OCI-LY7 (cell line): ENCODE measurements at regions not wholly inside any gene's neighbourhood (a gene's known extent, or its start where the extent isn't known, plus 50 kb on each side); places are given as distances from the start of the nearest gene placed in this dataset.

Experiments
- BruUV-seq: library from RNA; stranded (reverse); fragments of 400-500 nt; replicated peaks from 2 replicates; lab custom pipeline; 2021; lab: Mats Ljungman, UMichigan
- CTCF ChIA-PET: fragments of 300-600 bp; sonication (Branson Sonifier 250); formaldehyde crosslinking; loops from one replicate; lab custom pipeline; 2022; ENCODE audit warnings: antibody characterized with exemption; ENCODE audit not compliant: unreplicated experiment; lab: Charles Lee
- POLR2A ChIA-PET: fragments of 300-600 bp; sonication (Branson Sonifier 250); formaldehyde crosslinking; loops from one replicate; lab custom pipeline; 2022; ENCODE audit warnings: antibody characterized with exemption; lab: Charles Lee
- DNase-seq: peaks from one replicate; pipeline ENCODE4 v3.0.0-alpha.2; 2015; ENCODE audit warnings: low spot score
- H2AFZ ChIP-seq: fragments of 200-600 bp; sonication (generic), shearing (Covaris generic); 2 replicates; pipeline ENCODE4 v1.6.1; 2014; ENCODE audit warnings: mild to moderate bottlenecking, antibody characterized with exemption, low read length, moderate library complexity
- H3K27ac ChIP-seq: fragments of 200-600 bp; sonication (generic); 2 replicates; pipeline ENCODE4 v1.5.1; 2014; ENCODE audit warnings: mixed run types, low read depth, mild to moderate bottlenecking, moderate library complexity, low read length, inconsistent platforms; ENCODE audit not compliant: poor library complexity, severe bottlenecking
- H3K36me3 ChIP-seq: fragments of 200-600 bp; sonication (generic); 2 replicates; pipeline ENCODE4 v1.6.1; 2014; ENCODE audit warnings: mild to moderate bottlenecking, antibody characterized with exemption, low read length, moderate library complexity, mixed read lengths; ENCODE audit not compliant: insufficient read depth
- H3K4me1 ChIP-seq: fragments of 200-600 bp; sonication (generic); 2 replicates; pipeline ENCODE4 v1.5.1; 2014; ENCODE audit warnings: mild to moderate bottlenecking, low read length; ENCODE audit not compliant: insufficient read depth, poor library complexity, severe bottlenecking
- H3K4me2 ChIP-seq: fragments of 200-600 bp; sonication (generic); 2 replicates; pipeline ENCODE4 v1.6.1; 2014; ENCODE audit warnings: mild to moderate bottlenecking, low read length
- H3K4me3 ChIP-seq: fragments of 200-600 bp; sonication (generic); 2 replicates; pipeline ENCODE4 v1.5.1; 2014; ENCODE audit warnings: mild to moderate bottlenecking, low read depth, low read length; ENCODE audit not compliant: poor library complexity, severe bottlenecking
- H3K79me2 ChIP-seq: fragments of 200-600 bp; sonication (generic); 2 replicates; pipeline ENCODE4 v1.6.1; 2016; ENCODE audit warnings: low read depth, mild to moderate bottlenecking, low read length, moderate library complexity, mixed read lengths; ENCODE audit not compliant: insufficient read depth
- H3K9me2 ChIP-seq: fragments of 200-600 bp; sonication (generic); 2 replicates; pipeline ENCODE4 v1.6.1; 2016; ENCODE audit warnings: mild to moderate bottlenecking, low read length, mixed read lengths; ENCODE audit not compliant: insufficient read depth
- H3K9me3 ChIP-seq: fragments of 200-600 bp; sonication (generic); 2 replicates; pipeline ENCODE4 v1.6.1; 2014; ENCODE audit warnings: mild to moderate bottlenecking, mixed run types, low read length, mixed read lengths
- H4K20me1 ChIP-seq: fragments of 200-600 bp; sonication (generic); 2 replicates; pipeline ENCODE4 v1.6.1; 2014; ENCODE audit warnings: mild to moderate bottlenecking, antibody characterized with exemption, low read length, moderate library complexity, mixed read lengths; ENCODE audit not compliant: insufficient read depth
- EZH2phosphoT487 ChIP-seq: fragments of 200-600 bp; sonication (generic); IDR thresholded peaks from 2 replicates; pipeline ENCODE4 v1.6.1; 2018; ENCODE audit warnings: low read depth, borderline replicate concordance, mild to moderate bottlenecking, mixed run types, antibody characterized with exemption, low read length, moderate library complexity, mixed read lengths
- intact Hi-C: fragments of 100-400 bp; cut with micrococcal nuclease; formaldehyde crosslinking; loops from one replicate; pipeline ENCODE4 v1.10.0; 2022; ENCODE audit not compliant: unreplicated experiment
- TF ChIP-seq, protein P1 (sequence below): fragments of 200-600 bp; sonication (generic); conservative IDR thresholded peaks from 2 replicates; pipeline ENCODE4 v1.5.1; 2014; ENCODE audit warnings: mild to moderate bottlenecking, antibody characterized with exemption, low read length, moderate library complexity, mixed read lengths

DNA sequence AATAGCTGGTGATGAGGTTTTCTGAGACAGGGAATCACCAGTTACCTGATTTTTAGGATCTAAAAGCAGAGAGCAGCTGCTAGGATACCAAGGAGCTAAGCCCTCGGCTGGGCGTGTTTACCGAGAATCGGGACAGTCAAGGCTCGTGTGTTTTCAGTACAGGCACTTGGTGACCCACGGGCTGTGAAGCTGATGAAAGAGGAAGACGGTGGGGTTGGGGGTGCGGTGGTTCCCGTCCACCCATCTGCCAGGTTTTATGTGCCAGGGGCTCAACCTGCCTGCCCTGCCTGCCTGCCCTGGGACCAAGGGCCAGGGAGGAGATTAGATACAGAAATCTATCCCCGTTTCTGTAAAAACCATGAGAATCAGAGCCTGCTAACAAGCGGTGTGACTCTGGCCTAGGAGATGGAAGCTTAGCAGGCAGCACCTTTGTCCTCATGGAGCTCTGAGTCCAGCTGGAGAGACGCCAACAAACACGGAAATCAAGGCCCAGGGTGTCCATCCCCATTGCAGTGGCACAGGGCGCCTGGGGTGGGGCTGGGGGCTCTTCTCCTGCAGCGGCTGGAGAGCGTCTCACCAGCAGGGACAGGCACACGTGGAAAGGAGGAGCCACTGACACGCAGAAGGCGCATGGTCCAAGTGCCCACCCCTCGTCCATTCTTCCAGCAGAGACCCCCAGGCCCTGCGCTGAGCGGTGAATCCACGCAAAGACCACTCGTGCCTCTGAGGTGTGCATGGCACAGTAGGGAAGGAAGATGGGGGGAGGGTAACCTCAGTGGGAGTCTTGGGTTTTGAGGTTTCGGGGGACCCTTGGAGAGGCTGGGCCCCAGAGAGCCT is 265.0 kb upstream of the TCERG1L start:
- POLR2A ChIA-PET = interaction anchor here (0.7 kb wide), 1 partner anchor 342 kb away, joined by 3 read pairs; no protein-coding TSS in a partner anchor
- no TSS peak for BruUV-seq

DNA sequence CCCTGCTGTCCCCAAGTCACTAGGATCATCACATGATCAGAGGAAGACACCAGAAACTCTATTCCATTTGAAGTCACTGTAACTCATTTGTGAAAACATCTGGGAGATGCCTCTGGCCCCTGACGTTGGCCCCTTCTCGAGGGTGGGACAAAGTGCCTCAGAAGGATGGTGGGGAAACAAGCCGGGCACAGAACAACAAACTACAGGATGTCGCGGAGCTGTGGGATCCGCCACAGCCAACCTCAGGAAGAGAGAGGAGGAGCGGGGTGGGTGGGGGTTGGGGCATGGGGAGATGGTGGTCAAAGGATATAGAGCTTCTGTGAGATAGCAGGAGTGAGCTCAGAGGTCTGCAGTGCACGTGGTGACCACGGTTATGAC is 265.6 kb upstream of the TCERG1L start:
- no peak for DNase-seq
- Histone ChIP-seq H3K36me3 (no peaks in the 10 kb centered on the region), H3K9me2 (no peaks in the 10 kb centered on the region), H4K20me1 (no peaks in the 10 kb centered on the region), H3K27ac (no peak overlapping the region), H2AFZ (no peak overlapping the region), H3K79me2 (no peaks in the 10 kb centered on the region), H3K4me1 (no peaks in the 10 kb centered on the region), H3K4me3 (no peak overlapping the region), H3K9me3 (no peaks in the 10 kb centered on the region), H3K4me2 (no peak overlapping the region)
- intact Hi-C loops = no loop called here
- ChIA-PET CTCF (no interaction called here), POLR2A (interaction anchor here (0.7 kb wide), 1 partner anchor 343 kb away, joined by 3 read pairs; no protein-coding TSS in a partner anchor)
- no TSS peak for BruUV-seq
- TF ChIP-seq, protein P1, sequence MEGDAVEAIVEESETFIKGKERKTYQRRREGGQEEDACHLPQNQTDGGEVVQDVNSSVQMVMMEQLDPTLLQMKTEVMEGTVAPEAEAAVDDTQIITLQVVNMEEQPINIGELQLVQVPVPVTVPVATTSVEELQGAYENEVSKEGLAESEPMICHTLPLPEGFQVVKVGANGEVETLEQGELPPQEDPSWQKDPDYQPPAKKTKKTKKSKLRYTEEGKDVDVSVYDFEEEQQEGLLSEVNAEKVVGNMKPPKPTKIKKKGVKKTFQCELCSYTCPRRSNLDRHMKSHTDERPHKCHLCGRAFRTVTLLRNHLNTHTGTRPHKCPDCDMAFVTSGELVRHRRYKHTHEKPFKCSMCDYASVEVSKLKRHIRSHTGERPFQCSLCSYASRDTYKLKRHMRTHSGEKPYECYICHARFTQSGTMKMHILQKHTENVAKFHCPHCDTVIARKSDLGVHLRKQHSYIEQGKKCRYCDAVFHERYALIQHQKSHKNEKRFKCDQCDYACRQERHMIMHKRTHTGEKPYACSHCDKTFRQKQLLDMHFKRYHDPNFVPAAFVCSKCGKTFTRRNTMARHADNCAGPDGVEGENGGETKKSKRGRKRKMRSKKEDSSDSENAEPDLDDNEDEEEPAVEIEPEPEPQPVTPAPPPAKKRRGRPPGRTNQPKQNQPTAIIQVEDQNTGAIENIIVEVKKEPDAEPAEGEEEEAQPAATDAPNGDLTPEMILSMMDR = no peak
- no peak for TF ChIP-seq EZH2phosphoT487

More for the DNA sequence above, 265.0 kb upstream of the TCERG1L start:
- no peak overlapping the region for H3K27ac ChIP-seq
- TF ChIP-seq EZH2phosphoT487 = no peak
- TF ChIP-seq, protein P1 = no peak
- no peak overlapping the region for H3K4me3 ChIP-seq
- DNase-seq = no peak
- H3K36me3 ChIP-seq = no peaks in the 10 kb centered on the region
- CTCF ChIA-PET = no interaction called here
- H3K79me2 ChIP-seq = no peaks in the 10 kb centered on the region
- H4K20me1 ChIP-seq = no peaks in the 10 kb centered on the region
- no peaks in the 10 kb centered on the region for H3K9me2 ChIP-seq
- intact Hi-C loops = no loop called here
- H3K4me2 ChIP-seq = no peak overlapping the region
- no peaks in the 10 kb centered on the region for H3K9me3 ChIP-seq
- no peak overlapping the region for H2AFZ ChIP-seq
- H3K4me1 ChIP-seq = no peaks in the 10 kb centered on the region
